Spinal cord (tissue), 9 donors: ENCODE measurements at regions not wholly inside any gene's neighbourhood (a gene's known extent, or its start where the extent isn't known, plus 50 kb on each side); places are given as distances from the start of the nearest gene placed in this dataset.
A peak's percentile ranks its signal among the peaks of the same experiment; 100 is the strongest.

Source experiments
- DNase-seq, 6 donors: peaks; one replicate each; pipeline versions ENCODE4 v3.0.0 to v3.0.0-alpha.2; 2013 to 2015; ENCODE audit warnings: low spot score in 6 of 6, low read depth in 4 of 6
- H3K27ac ChIP-seq: one replicate; pipeline ENCODE4 v1.5.1; 2013; ENCODE audit warnings: low read depth, low read length, control low read depth
- H3K27me3 ChIP-seq: one replicate; pipeline ENCODE4 v1.6.1; 2013; ENCODE audit warnings: low read length; ENCODE audit not compliant: control insufficient read depth, insufficient read depth
- H3K36me3 ChIP-seq: one replicate; pipeline ENCODE4 v1.6.1; 2013; ENCODE audit warnings: low read length; ENCODE audit not compliant: control insufficient read depth, insufficient read depth
- H3K4me1 ChIP-seq: one replicate; pipeline ENCODE4 v1.6.1; 2013; ENCODE audit warnings: low read length; ENCODE audit not compliant: control insufficient read depth, insufficient read depth
- H3K4me3 ChIP-seq: one replicate; pipeline ENCODE4 v1.5.1; 2013; ENCODE audit warnings: low read depth, low read length, control low read depth
- H3K9me3 ChIP-seq: one replicate; pipeline ENCODE4 v1.6.1; 2013; ENCODE audit warnings: low read length; ENCODE audit not compliant: control insufficient read depth, insufficient read depth
- WGBS: methylation state at CpG from one replicate; pipeline ENCODE4 v1.1.5; 2013; ENCODE audit warnings: missing lambda C conversion rate; ENCODE audit not compliant: insufficient coverage; 5-methylcytosine and 5-hydroxymethylcytosine counted together
- donor health status: healthy.

DNA sequence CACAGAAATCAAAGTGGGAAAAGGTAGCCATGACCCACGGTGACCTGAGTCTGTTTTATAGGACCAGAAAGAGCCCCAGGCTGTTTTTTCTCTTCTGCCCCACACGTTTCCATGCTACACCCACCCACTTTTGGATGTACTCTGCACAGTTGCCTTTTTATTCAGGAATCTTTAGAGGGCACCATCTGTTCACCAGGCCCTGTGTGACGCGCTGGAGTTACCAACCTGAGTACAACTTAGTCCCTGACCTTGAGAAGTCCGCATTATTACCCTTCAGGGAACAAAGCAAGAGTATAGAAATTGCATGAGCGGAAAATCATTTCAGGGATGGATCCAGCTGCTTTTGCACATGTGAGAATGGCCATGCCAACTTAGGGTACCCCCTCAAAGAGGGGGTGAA is 207.8 kb upstream of the GATB start:
- Histone ChIP-seq H3K27ac (no peak overlapping the region), H3K4me1 (no peaks in the 10 kb centered on the region), H3K9me3 (no peaks in the 10 kb centered on the region), H3K27me3 (no peaks in the 10 kb centered on the region), H3K36me3 (no peaks in the 10 kb centered on the region), H3K4me3 (no peak overlapping the region)
- 75% methylated on average over 6 of the region's 6 CpGs for WGBS
- DNase-seq, result no peak

DNA sequence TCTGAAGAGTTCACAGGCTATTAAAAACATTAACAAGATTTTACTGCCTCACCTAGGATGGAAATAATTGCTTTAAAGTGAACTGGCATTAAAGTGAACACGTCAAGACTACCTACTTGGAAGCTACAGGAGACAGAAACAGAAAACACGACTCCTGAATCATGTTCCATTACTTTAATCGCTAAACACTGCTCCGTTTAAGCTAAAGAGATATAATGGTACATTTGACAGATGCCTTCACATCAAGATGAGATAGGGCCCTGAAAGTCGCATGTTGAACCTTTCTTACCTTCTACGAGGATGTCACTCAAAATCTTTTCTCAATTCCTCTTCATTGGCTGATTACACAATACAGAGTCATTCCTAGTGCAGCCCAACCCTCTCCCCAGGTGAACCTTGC is 206.3 kb upstream of the GATB start:
- H3K4me1 ChIP-seq, result no peaks in the 10 kb centered on the region

DNA sequence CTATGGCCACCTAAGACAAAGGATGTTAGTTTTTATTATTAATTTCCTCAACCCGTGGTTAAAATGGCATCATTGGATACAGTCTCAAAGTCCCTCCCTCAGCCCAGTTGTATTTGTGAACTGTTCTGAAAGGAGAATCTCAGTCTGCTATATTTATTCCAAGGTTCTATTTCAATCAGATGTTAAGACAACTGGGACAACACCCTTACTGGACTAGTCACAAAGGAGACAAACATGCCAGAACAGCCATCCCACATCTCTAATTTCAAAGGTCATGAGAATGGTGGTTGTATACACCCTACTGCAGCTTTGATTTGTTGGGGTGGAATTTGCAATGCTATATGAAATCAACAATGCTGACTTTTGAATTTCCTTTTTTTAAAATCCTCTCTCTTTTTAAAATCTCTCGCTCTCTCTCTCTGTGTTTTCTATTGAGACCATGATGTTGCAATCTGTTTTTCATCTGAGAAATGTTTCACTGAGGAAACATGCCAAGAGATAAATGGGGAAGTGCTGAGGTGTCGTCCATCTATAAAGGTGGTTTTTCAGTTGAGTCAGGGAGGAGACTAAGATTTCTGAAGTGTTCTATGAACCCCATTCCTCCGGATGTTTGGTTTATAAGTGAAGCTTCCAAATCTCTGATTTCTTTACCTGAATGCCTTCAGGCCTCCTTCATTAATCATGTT is 201.5 kb upstream of the GATB start:
- Histone ChIP-seq H3K9me3 (no peaks in the 10 kb centered on the region), H3K36me3 (no peaks in the 10 kb centered on the region), H3K4me3 (no peak overlapping the region), H3K4me1 (no peaks in the 10 kb centered on the region), H3K27me3 (no peaks in the 10 kb centered on the region), H3K27ac (no peak overlapping the region)
- WGBS, result 94% methylated on average over 2 of the region's 4 CpGs
- no peak for DNase-seq

More for the DNA sequence above, 206.3 kb upstream of the GATB start:
- Histone ChIP-seq H3K9me3 (no peaks in the 10 kb centered on the region), H3K36me3 (no peaks in the 10 kb centered on the region), H3K4me3 (no peak overlapping the region), H3K27ac (no peak overlapping the region), H3K27me3 (no peaks in the 10 kb centered on the region)
- 94% methylated on average over 2 of the region's 6 CpGs for WGBS
- DNase-seq, result no peak

DNA sequence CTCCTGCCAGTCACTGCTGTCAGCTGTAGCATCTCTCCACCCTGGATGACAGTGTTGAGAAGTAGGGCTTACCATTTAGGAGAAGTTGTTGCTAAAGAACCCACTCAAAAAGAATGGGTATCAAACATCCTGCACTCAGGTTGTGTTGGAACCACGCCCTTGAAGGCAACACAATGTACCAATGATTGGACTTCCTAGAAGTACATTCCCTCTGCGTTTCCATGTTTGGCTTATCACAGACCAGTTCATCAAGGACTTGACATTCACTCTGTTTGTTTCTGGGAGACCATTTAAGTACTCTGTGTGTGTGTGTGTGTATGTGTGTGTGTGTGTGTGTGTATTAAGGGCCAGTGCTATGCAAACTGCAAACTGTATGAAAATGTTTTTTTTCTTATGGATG is 200.6 kb upstream of the GATB start:
- 100% methylated on average over 1 of the region's 2 CpGs for WGBS
- H3K4me3 ChIP-seq, result no peak overlapping the region
- no peaks in the 10 kb centered on the region for H3K9me3 ChIP-seq
- H3K27ac ChIP-seq, result no peak overlapping the region
- H3K36me3 ChIP-seq, result no peaks in the 10 kb centered on the region
- no peak for DNase-seq
- no peaks in the 10 kb centered on the region for H3K27me3 ChIP-seq
- H3K4me1 ChIP-seq, result no peaks in the 10 kb centered on the region

DNA sequence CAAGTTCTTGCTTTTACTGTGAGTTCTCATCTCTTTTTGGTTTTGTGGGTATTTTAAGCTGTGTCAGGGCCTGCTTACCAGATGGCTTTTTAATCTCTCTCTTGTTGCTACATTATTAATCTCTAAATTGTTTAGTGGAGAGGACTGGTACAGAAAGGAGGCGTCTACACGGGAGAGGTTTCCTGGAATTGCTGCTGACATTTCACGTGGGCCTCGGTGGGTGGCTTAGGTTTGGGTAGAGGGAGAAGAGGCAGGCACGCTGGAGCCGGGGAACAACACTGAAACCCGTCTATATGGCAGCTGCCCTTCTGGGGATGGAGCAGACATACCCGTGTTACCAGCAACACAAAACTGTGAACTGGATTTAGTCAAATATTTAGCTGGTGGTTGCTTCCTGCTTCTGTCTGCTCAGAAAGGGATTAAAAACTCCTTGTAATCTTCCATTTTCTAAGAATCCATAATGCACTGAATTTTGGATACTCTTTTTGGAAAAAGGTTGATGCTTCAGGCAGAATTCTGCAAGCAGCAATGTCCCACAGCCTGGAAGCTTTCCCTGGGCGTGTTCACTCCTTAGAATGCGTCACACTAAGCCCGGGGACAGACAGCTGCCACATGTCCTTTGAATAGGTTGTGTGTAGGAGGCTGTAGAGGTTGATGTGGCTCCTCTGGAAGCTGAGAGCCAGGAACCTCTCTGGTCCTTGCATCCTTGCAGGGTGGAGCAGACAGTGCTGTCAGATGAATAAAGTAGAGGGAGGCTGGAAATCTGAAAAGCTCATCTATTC is 199.8 kb upstream of the GATB start:
- 75% methylated on average over 10 of the region's 11 CpGs for WGBS
- Histone ChIP-seq H3K4me3 (no peak overlapping the region), H3K27me3 (no peaks in the 10 kb centered on the region), H3K9me3 (no peaks in the 10 kb centered on the region), H3K27ac (no peak overlapping the region), H3K4me1 (no peaks in the 10 kb centered on the region), H3K36me3 (no peaks in the 10 kb centered on the region)
- peak in 1 of 6 donors; percentile 57 for DNase-seq

DNA sequence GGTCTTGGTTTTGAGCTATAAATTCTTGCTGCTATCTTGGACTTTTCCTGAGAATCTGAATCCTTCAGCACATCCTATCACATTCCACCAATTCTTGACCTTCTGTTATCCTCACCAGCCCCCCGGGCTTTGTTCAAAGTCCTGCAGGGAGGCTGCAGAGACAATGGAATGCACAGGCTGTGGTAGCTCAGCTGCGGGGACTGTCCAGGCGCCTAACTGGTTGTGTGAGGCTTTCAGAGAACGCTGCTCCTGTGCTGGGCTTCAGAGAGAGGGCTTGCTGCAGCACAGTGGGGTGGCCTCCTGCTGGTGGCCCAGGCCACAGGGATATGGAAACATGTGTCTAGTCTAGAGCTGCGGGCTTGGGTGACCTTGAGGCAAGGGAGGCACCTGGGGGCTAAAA is 196.3 kb upstream of the GATB start:
- Histone ChIP-seq H3K36me3 (no peaks in the 10 kb centered on the region), H3K27ac (no peak overlapping the region), H3K4me1 (no peaks in the 10 kb centered on the region), H3K9me3 (no peaks in the 10 kb centered on the region), H3K27me3 (no peaks in the 10 kb centered on the region), H3K4me3 (no peak overlapping the region)
- whole genome bisulfite sequencing, result 13% methylated on average over 5 of the region's 5 CpGs
- DNase-seq, result peak in 1 of 6 donors; percentile 40

DNA sequence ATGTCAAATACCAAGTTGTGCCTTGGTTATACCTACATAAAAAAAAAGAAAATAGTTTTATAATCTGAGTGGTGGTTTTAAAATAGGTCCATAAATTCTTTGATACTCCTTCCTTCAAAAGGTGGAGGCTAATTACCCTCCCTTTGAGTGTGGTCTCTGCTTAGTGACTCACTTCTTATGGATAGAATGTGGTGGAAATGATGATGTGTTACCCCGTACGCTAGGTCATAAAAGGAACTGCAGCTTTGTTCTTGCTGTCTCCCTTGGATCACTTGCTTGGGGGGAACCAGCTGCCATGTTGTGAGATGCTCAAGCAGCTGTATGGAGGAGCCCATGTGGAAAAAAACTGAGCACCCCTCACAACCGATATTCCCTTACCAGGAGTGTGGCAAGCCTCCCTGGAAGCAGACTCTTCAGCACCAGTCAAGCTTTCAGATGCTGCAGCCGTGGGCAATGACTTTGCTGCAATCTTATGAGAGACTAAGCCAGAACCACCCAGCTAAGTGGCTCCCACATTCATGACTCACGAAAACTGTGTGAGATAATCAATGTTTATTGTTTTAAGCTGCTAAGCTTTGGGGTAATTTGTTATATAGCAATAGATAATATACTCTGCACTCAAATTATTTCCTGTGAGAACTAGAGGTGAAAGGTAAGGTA is 195.0 kb upstream of the GATB start:
- no peak for DNase-seq
- Histone ChIP-seq H3K4me1 (peaks cover 4% of the 10 kb centered on the region), H3K27me3 (no peaks in the 10 kb centered on the region), H3K27ac (no peak overlapping the region), H3K9me3 (no peaks in the 10 kb centered on the region), H3K36me3 (no peaks in the 10 kb centered on the region), H3K4me3 (no peak overlapping the region)
- 92% methylated on average over 2 of the region's 5 CpGs for WGBS

DNA sequence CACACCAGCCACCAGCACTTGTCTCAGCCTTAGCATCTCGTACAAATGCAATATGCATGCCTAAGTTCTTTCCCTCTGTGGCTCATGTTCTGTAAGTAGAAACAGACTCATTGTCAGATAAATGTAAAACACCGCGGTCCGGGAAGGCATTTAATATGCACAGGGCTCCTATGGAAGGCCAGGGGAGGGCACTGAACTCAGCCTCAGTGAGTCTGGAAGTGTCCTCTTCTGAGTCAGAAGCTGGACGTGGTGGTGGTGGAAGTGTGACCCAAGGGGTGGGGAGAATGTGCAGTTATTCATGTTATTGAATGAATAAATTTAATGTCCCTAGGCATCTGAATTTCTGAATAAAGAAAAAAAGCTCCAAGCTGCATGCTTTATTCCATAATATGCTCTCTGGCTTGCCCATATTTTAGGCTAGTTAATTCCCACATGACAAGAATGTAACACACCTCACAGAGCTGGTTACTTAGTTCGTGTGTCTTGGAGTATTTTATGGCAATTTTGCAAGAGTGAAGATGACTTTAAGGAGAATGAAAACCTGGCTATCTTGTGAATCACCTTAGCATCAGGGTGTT is 193.1 kb upstream of the GATB start:
- no peaks in the 10 kb centered on the region for H3K27me3 ChIP-seq
- no peak overlapping the region for H3K27ac ChIP-seq
- 77% methylated on average over 5 of the region's 6 CpGs for WGBS

DNA sequence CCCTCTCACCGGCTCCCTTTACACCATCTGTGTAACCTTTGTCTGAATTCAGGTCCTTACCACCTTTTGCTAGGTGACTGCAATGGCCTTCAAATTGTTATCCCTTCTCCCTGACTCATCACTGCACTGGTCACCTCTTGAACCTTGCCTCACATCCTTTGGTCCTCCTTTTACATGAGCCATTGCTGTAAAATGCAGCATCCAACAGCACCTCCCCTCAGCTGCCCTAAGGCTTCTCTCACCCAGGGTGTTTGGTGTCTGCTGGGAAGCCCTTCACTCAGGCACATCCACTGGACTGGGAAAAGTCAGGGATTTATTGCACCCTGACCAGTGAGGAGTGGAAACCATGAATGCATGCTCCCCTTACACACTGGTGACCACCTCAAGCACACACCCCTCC is 192.5 kb upstream of the GATB start:
- Histone ChIP-seq H3K27ac (no peak overlapping the region), H3K4me1 (peaks cover 4% of the 10 kb centered on the region), H3K4me3 (no peak overlapping the region), H3K27me3 (no peaks in the 10 kb centered on the region), H3K9me3 (no peaks in the 10 kb centered on the region), H3K36me3 (no peaks in the 10 kb centered on the region)
- WGBS, result 92% methylated on average over 1 of the region's 1 CpG
- DNase-seq, result no peak

More for the DNA sequence above, 193.1 kb upstream of the GATB start:
- no peaks in the 10 kb centered on the region for H3K9me3 ChIP-seq
- no peak overlapping the region for H3K4me3 ChIP-seq
- H3K4me1 ChIP-seq, result peaks cover 4% of the 10 kb centered on the region
- H3K36me3 ChIP-seq, result no peaks in the 10 kb centered on the region
- no peak for DNase-seq
